ENCODE measurements at regions not wholly inside any gene's neighbourhood (a gene's known extent, or its start where the extent isn't known, plus 50 kb on each side); places are given as distances from the start of the nearest gene placed in this dataset.

- CTCF ChIA-PET: no interaction called here
- no peaks in the 10 kb centered on the region for H3K27me3 ChIP-seq (replicated peaks; ENCODE audit: control insufficient read depth, insufficient read depth, low read length)
- no TSS peak for BruUV-seq (replicated peaks)
Observed at GRCh38 chr2:105674859-105675541, 69.7 kb upstream of the NCK2 start.

GRCh38 chr2:105674401-105674800, 70.3 kb upstream of the NCK2 start:
- Mint-ChIP-seq H3K9me3 (ENCODE audit: unreplicated experiment) (no peaks in the 10 kb centered on the region), H3K4me3 (ENCODE audit: unreplicated experiment) (no peak overlapping the region), H3K27me3 (ENCODE audit: insufficient read depth, unreplicated experiment) (no peaks in the 10 kb centered on the region), H3K27ac (ENCODE audit: unreplicated experiment) (no peak overlapping the region), H3K4me1 (ENCODE audit: low read depth, unreplicated experiment) (no peaks in the 10 kb centered on the region), H3K36me3 (ENCODE audit: insufficient read depth, unreplicated experiment) (no peaks in the 10 kb centered on the region)
- Histone ChIP-seq H3K27me3 (replicated peaks; ENCODE audit: control insufficient read depth, insufficient read depth, low read length) (no peaks in the 10 kb centered on the region), H3K9me3 (no peaks in the 10 kb centered on the region), H3K36me3 (ENCODE audit: control insufficient read depth, insufficient read depth, low read length) (no peaks in the 10 kb centered on the region), H3K4me1 (no peaks in the 10 kb centered on the region), H3K4me3 (ENCODE audit: low read depth, low read length) (no peak overlapping the region)
- ChIA-PET POLR2A (no interaction called here), CTCF (interaction anchor here (0.6 kb wide), 1 partner anchor 327 kb away, joined by 4 read pairs; no protein-coding TSS in a partner anchor)
- TF ChIP-seq CTCF (IDR thresholded peaks at IDR 0.05; ENCODE audit: insufficient read depth in 1 of 2, low read depth in 1 of 2, low read length in 1 of 2, severe bottlenecking in 1 of 2, unreplicated experiment in 1 of 2): no peak
- intact Hi-C loops (cut with micrococcal nuclease; ENCODE audit: unreplicated experiment): no loop called here
- no TSS peak for BruUV-seq (replicated peaks)
- no peak for DNase-seq

More at GRCh38 chr2:105674859-105675541, 69.7 kb upstream of the NCK2 start:
- H3K27ac Mint-ChIP-seq (ENCODE audit: unreplicated experiment): no peak overlapping the region
- no peaks in the 10 kb centered on the region for H3K36me3 ChIP-seq (ENCODE audit: control insufficient read depth, insufficient read depth, low read length)
- no peak overlapping the region for H3K4me3 ChIP-seq (ENCODE audit: low read depth, low read length)
- no peak for DNase-seq
- H3K4me3 Mint-ChIP-seq (ENCODE audit: unreplicated experiment): no peak overlapping the region
- intact Hi-C loops (cut with micrococcal nuclease; ENCODE audit: unreplicated experiment): no loop called here
- no peaks in the 10 kb centered on the region for H3K4me1 Mint-ChIP-seq (ENCODE audit: low read depth, unreplicated experiment)
- POLR2A ChIA-PET: no interaction called here
- H3K9me3 Mint-ChIP-seq (ENCODE audit: unreplicated experiment): no peaks in the 10 kb centered on the region
- TF ChIP-seq CTCF (IDR thresholded peaks at IDR 0.05; ENCODE audit: insufficient read depth in 1 of 2, low read depth in 1 of 2, low read length in 1 of 2, severe bottlenecking in 1 of 2, unreplicated experiment in 1 of 2): no peak
- no peaks in the 10 kb centered on the region for H3K4me1 ChIP-seq
- no peaks in the 10 kb centered on the region for H3K36me3 Mint-ChIP-seq (ENCODE audit: insufficient read depth, unreplicated experiment)
- no peaks in the 10 kb centered on the region for H3K27me3 Mint-ChIP-seq (ENCODE audit: insufficient read depth, unreplicated experiment)
- H3K9me3 ChIP-seq: no peaks in the 10 kb centered on the region

GRCh38 chr2:105671156-105671555, 73.6 kb upstream of the NCK2 start:
- no TSS peak for BruUV-seq (replicated peaks)
- POLR2A ChIA-PET: no interaction called here
- intact Hi-C loops (cut with micrococcal nuclease; ENCODE audit: unreplicated experiment): no loop called here

More at GRCh38 chr2:105671156-105671555, 73.6 kb upstream of the NCK2 start:
- no peaks in the 10 kb centered on the region for H3K27me3 Mint-ChIP-seq (ENCODE audit: insufficient read depth, unreplicated experiment)
- no peaks in the 10 kb centered on the region for H3K36me3 Mint-ChIP-seq (ENCODE audit: insufficient read depth, unreplicated experiment)
- CTCF ChIA-PET: no interaction called here
- no peak for TF ChIP-seq CTCF (IDR thresholded peaks at IDR 0.05; ENCODE audit: insufficient read depth in 1 of 2, low read depth in 1 of 2, low read length in 1 of 2, severe bottlenecking in 1 of 2, unreplicated experiment in 1 of 2)
- Histone ChIP-seq H3K4me3 (ENCODE audit: low read depth, low read length) (no peak overlapping the region), H3K27me3 (replicated peaks; ENCODE audit: control insufficient read depth, insufficient read depth, low read length) (no peaks in the 10 kb centered on the region), H3K4me1 (no peaks in the 10 kb centered on the region), H3K36me3 (ENCODE audit: control insufficient read depth, insufficient read depth, low read length) (no peaks in the 10 kb centered on the region), H3K9me3 (peaks cover 9% of the 10 kb centered on the region)
- DNase-seq: no peak
- no peaks in the 10 kb centered on the region for H3K4me1 Mint-ChIP-seq (ENCODE audit: low read depth, unreplicated experiment)
- H3K9me3 Mint-ChIP-seq (ENCODE audit: unreplicated experiment): peaks cover 8% of the 10 kb centered on the region
- no peak overlapping the region for H3K4me3 Mint-ChIP-seq (ENCODE audit: unreplicated experiment)
- no peak overlapping the region for H3K27ac Mint-ChIP-seq (ENCODE audit: unreplicated experiment)
